ENCODE measurements at regions not wholly inside any gene's neighbourhood (a gene's known extent, or its start where the extent isn't known, plus 50 kb on each side); places are given as distances from the start of the nearest gene placed in this dataset.

DNA sequence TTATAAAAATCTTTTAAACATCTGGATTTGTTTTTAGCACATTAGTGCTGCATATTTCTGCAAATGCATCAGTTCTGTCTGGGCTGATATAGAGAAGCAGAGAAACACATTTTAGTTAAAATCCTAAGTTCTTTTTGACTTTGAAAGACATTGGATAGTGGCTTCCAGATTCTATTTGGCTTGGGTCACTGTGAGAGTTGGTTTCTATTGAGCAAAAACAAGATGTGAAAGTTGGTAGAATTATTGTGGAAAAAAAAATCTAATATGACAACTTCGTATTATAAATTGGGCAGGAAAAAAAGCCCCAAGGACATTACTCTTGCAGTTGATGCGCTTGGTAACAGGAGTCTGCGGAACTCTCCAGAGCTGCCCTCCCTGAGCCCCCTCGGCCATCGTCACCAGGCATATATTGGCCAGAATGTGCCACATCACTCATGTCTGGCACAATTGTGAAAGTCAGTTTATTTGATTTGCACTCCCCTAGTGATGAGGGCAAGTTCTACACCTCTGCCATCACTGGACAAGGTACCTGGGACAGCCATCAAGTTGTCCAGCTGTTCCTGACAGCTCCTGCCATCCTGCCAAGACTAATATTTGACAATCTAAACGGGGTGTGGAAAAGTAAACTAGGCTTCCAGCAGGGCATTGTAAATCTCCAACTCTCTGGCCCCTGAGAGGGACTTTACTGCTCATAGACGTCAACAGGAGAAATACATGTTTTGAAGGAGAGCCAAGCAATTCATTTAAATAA, 334.5 kb downstream of the TENT4A start:
- intact Hi-C loops (cut with micrococcal nuclease), result no loop called here
- no TSS peak for BruUV-seq (replicated peaks)
- Mint-ChIP-seq H3K36me3 (ENCODE audit: insufficient read depth, unreplicated experiment) (no peaks in the 10 kb centered on the region), H3K4me3 (ENCODE audit: unreplicated experiment) (no peak overlapping the region), H3K4me1 (ENCODE audit: insufficient read depth, unreplicated experiment) (no peaks in the 10 kb centered on the region), H3K9me3 (ENCODE audit: unreplicated experiment) (no peaks in the 10 kb centered on the region), H3K27ac (ENCODE audit: low read depth, unreplicated experiment) (no peak overlapping the region), H3K27me3 (ENCODE audit: insufficient read depth, unreplicated experiment) (peaks cover 27% of the 10 kb centered on the region)
- POLR2A ChIA-PET, result no interaction called here
- TF ChIP-seq, protein P1, sequence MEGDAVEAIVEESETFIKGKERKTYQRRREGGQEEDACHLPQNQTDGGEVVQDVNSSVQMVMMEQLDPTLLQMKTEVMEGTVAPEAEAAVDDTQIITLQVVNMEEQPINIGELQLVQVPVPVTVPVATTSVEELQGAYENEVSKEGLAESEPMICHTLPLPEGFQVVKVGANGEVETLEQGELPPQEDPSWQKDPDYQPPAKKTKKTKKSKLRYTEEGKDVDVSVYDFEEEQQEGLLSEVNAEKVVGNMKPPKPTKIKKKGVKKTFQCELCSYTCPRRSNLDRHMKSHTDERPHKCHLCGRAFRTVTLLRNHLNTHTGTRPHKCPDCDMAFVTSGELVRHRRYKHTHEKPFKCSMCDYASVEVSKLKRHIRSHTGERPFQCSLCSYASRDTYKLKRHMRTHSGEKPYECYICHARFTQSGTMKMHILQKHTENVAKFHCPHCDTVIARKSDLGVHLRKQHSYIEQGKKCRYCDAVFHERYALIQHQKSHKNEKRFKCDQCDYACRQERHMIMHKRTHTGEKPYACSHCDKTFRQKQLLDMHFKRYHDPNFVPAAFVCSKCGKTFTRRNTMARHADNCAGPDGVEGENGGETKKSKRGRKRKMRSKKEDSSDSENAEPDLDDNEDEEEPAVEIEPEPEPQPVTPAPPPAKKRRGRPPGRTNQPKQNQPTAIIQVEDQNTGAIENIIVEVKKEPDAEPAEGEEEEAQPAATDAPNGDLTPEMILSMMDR (IDR thresholded peaks at IDR 0.05; ENCODE audit: unreplicated experiment), result no peak
- DNase-seq (ENCODE audit: unreplicated experiment), result no peak
- CTCF ChIA-PET, result no interaction called here

DNA sequence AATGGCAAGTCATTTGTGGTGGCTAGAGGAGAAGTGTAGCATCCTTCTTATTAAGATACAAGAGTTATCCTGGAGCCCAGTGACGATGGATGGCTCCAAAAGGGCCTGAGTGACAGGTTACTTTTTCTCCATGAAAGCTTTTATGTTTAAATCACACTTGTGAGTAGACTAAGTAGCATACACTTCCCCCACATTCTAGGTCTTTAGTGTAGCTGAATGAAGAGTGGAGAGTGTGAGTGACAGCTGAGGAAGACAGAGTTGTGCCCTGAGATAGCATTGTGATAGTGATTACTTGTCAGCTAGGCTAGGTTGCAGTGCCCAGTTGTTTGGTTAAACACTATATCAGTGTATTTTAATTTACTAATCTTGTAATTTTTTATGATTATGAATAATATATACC, 337.8 kb downstream of the TENT4A start:
- H3K27ac Mint-ChIP-seq (ENCODE audit: low read depth, unreplicated experiment), result no peak overlapping the region
- H3K36me3 Mint-ChIP-seq (ENCODE audit: insufficient read depth, unreplicated experiment), result no peaks in the 10 kb centered on the region
- H3K4me1 Mint-ChIP-seq (ENCODE audit: insufficient read depth, unreplicated experiment), result no peaks in the 10 kb centered on the region
- TF ChIP-seq, protein P1 (IDR thresholded peaks at IDR 0.05; ENCODE audit: unreplicated experiment), result no peak
- POLR2A ChIA-PET, result no interaction called here
- intact Hi-C loops (cut with micrococcal nuclease), result no loop called here
- CTCF ChIA-PET, result no interaction called here
- H3K9me3 Mint-ChIP-seq (ENCODE audit: unreplicated experiment), result peaks cover 7% of the 10 kb centered on the region
- peaks cover 30% of the 10 kb centered on the region for H3K27me3 Mint-ChIP-seq (ENCODE audit: insufficient read depth, unreplicated experiment)
- H3K4me3 Mint-ChIP-seq (ENCODE audit: unreplicated experiment), result no peak overlapping the region
- no peak for DNase-seq (ENCODE audit: unreplicated experiment)
- no TSS peak for BruUV-seq (replicated peaks)

DNA sequence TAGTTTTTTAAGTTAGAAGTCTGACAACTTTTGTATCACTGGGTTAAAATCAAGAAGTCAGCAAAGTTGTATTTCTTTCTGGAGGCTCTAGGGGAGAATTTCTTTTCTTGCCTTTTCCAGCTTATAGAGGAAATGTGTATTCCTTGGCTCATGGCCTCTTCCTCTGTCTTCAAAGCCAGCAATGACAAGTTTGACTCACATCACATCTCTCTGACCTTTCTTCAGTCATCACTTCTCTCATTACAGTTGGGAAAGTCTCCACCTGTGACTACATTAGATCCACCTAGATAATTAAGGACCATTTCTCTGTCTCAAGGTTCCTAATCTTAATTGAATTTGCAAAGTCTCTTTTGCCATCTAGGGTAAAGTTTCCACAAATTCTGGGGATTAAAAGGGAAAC, 339.9 kb downstream of the TENT4A start:
- no peaks in the 10 kb centered on the region for H3K4me1 Mint-ChIP-seq (ENCODE audit: insufficient read depth, unreplicated experiment)
- no peak overlapping the region for H3K4me3 Mint-ChIP-seq (ENCODE audit: unreplicated experiment)
- peaks cover 30% of the 10 kb centered on the region for H3K27me3 Mint-ChIP-seq (ENCODE audit: insufficient read depth, unreplicated experiment)
- no peaks in the 10 kb centered on the region for H3K36me3 Mint-ChIP-seq (ENCODE audit: insufficient read depth, unreplicated experiment)
- H3K9me3 Mint-ChIP-seq (ENCODE audit: unreplicated experiment), result peaks cover 7% of the 10 kb centered on the region
- BruUV-seq (replicated peaks), result no TSS peak
- intact Hi-C loops (cut with micrococcal nuclease), result no loop called here
- POLR2A ChIA-PET, result no interaction called here
- DNase-seq (ENCODE audit: unreplicated experiment), result no peak
- CTCF ChIA-PET, result no interaction called here
- H3K27ac Mint-ChIP-seq (ENCODE audit: low read depth, unreplicated experiment), result no peak overlapping the region
- TF ChIP-seq, protein P1 (IDR thresholded peaks at IDR 0.05; ENCODE audit: unreplicated experiment), result no peak

DNA sequence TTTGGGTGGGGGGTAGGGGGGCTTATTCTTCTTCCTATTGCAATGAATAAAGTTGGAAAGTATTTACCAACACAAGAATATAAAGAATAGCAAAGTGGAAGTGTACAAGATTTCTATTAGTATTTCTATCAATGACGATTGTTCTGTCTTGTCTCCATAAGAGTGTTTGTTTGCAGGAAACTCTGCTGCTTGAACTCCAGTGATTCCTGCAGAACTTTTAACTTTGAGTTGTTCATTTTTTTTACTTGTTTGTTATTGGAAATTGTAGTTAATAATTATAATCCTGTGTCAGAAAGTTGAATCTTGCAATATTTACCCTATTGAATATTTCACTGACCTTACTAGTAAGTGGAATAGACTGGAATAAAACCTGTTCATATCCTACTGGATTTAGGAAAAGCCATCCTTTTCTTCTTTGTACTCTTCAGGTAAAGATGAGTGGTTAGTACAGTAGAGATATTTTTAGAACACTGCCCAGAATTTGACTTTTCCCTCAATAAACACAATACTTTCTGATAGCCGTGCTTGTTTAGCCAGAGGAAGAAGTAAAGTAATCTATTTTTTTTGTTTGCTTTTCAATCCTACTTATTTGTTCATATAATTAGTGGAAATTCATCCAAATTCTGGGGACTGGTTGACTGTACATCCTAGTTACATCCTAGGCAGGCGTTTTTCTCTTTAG, 340.4 kb downstream of the TENT4A start:
- intact Hi-C loops (cut with micrococcal nuclease), result no loop called here
- Mint-ChIP-seq H3K27me3 (ENCODE audit: insufficient read depth, unreplicated experiment) (peaks cover 30% of the 10 kb centered on the region), H3K27ac (ENCODE audit: low read depth, unreplicated experiment) (no peak overlapping the region), H3K9me3 (ENCODE audit: unreplicated experiment) (peaks cover 7% of the 10 kb centered on the region), H3K4me1 (ENCODE audit: insufficient read depth, unreplicated experiment) (no peaks in the 10 kb centered on the region), H3K36me3 (ENCODE audit: insufficient read depth, unreplicated experiment) (no peaks in the 10 kb centered on the region), H3K4me3 (ENCODE audit: unreplicated experiment) (no peak overlapping the region)
- POLR2A ChIA-PET, result no interaction called here
- BruUV-seq (replicated peaks), result no TSS peak
- TF ChIP-seq, protein P1 (IDR thresholded peaks at IDR 0.05; ENCODE audit: unreplicated experiment), result no peak
- DNase-seq (ENCODE audit: unreplicated experiment), result no peak
- CTCF ChIA-PET, result no interaction called here

Measured in MCF 10A (cell line).